WTC11 (cell line): ENCODE measurements at regions not wholly inside any gene's neighbourhood (a gene's known extent, or its start where the extent isn't known, plus 50 kb on each side); places are given as distances from the start of the nearest gene placed in this dataset.

Experiments used
- AFF4 ChIP-seq: sonication (generic); formaldehyde crosslinking; IDR thresholded peaks from 2 replicates; pipeline ENCODE4 v1.8.1; 2023; ENCODE audit warnings: mild to moderate bottlenecking, missing genetic modification reagents, borderline replicate concordance
- CTCF ChIP-seq: fragments of 200-600 bp; IDR thresholded peaks from 2 replicates; pipeline ENCODE4 v1.8.0; 2022; ENCODE audit warnings: antibody characterized with exemption
- ZNF232 ChIP-seq: sonication (generic); formaldehyde crosslinking; IDR thresholded peaks from 2 replicates; pipeline ENCODE4 v1.8.0; 2022; ENCODE audit warnings: mild to moderate bottlenecking, missing genetic modification reagents

- TF ChIP-seq ZNF232 = no peak
- TF ChIP-seq CTCF = no peak
- no peak for TF ChIP-seq AFF4 (CRISPR knock-in tag)
Measured at GRCh38 chr5:40354171-40354570, 325.5 kb upstream of the PTGER4 start.
